ENCODE measurements at regions not wholly inside any gene's neighbourhood (a gene's known extent, or its start where the extent isn't known, plus 50 kb on each side); places are given as distances from the start of the nearest gene placed in this dataset.
"Not testable (repeated sequence)": the region's sequence is repeated elsewhere in the genome, so short reads cannot be mapped to it uniquely, and the experiment has no call there.

GRCh38 chr7:68978710-68979109 is 619.6 kb upstream of the AUTS2 start:
- DNase-seq: no peak

- DNase-seq: no peak
These were observed 618.3 kb upstream of the AUTS2 start for GRCh38 chr7:68980011-68980410.

- DNase-seq: not testable (repeated sequence)
These were observed 617.8 kb upstream of the AUTS2 start for GRCh38 chr7:68980432-68980831.

GRCh38 chr7:68984306-68984705 is 614.0 kb upstream of the AUTS2 start:
- DNase-seq: no peak

GRCh38 chr7:68994841-68995240 is 603.4 kb upstream of the AUTS2 start:
- DNase-seq: no peak

- DNase-seq: no peak
These were observed 600.1 kb upstream of the AUTS2 start for GRCh38 chr7:68998136-68998535.

GRCh38 chr7:69002416-69002815 is 595.9 kb upstream of the AUTS2 start:
- DNase-seq: no peak

GRCh38 chr7:69012149-69012548 is 586.1 kb upstream of the AUTS2 start:
- no peak for DNase-seq

- DNase-seq: no peak
These were observed 581.1 kb upstream of the AUTS2 start for GRCh38 chr7:69017208-69017607.

- DNase-seq: no peak
These were observed 580.1 kb upstream of the AUTS2 start for GRCh38 chr7:69018200-69018599.

- no peak for DNase-seq
These were observed 578.8 kb upstream of the AUTS2 start for GRCh38 chr7:69019437-69019836.

GRCh38 chr7:69020536-69020935 is 577.7 kb upstream of the AUTS2 start:
- DNase-seq: no peak

- DNase-seq: no peak
These were observed 573.0 kb upstream of the AUTS2 start for GRCh38 chr7:69025249-69025648.

GRCh38 chr7:69032848-69033247 is 565.4 kb upstream of the AUTS2 start:
- DNase-seq: no peak

- no peak for DNase-seq
These were observed 562.4 kb upstream of the AUTS2 start for GRCh38 chr7:69035826-69036225.

- DNase-seq: no peak
These were observed 562.0 kb upstream of the AUTS2 start for GRCh38 chr7:69036301-69036700.

GRCh38 chr7:69038915-69039314 is 559.4 kb upstream of the AUTS2 start:
- DNase-seq: no peak

GRCh38 chr7:69042138-69042537 is 556.1 kb upstream of the AUTS2 start:
- no peak for DNase-seq

GRCh38 chr7:69047151-69047754 is 551.0 kb upstream of the AUTS2 start:
- DNase-seq: no peak

- DNase-seq: no peak
These were observed 548.9 kb upstream of the AUTS2 start for GRCh38 chr7:69049326-69049725.

- DNase-seq: no peak
These were observed 545.8 kb upstream of the AUTS2 start for GRCh38 chr7:69052447-69052846.

GRCh38 chr7:69060516-69060915 is 537.8 kb upstream of the AUTS2 start:
- DNase-seq: no peak

GRCh38 chr7:69062020-69062765 is 536.1 kb upstream of the AUTS2 start:
- DNase-seq: no peak

- DNase-seq: no peak
These were observed 530.9 kb upstream of the AUTS2 start for GRCh38 chr7:69067397-69067796.

GRCh38 chr7:69070476-69070875 is 527.8 kb upstream of the AUTS2 start:
- DNase-seq: no peak
